ENCODE measurements at regions not wholly inside any gene's neighbourhood (a gene's known extent, or its start where the extent isn't known, plus 50 kb on each side); places are given as distances from the start of the nearest gene placed in this dataset.

DNA sequence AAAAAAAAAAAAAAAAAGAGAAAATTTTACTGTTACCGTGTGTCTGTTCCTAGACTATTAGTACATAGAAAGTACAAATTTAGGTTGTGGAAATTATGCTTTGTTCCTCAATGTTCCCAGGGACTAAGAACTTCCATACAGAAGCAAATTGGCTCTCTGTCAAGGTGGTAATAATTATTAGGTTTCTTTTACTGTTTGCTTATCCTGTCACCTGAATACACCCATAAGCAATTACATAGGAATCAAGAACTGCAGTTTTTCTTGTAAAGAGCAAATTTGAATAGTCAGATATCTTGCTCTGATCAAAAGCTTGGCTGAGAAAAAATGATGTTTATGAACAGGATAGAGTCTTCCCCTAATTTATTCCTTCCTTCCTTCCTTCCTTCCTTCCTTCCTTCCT is 191.2 kb downstream of the AEBP2 start:
- H3K9me3 Mint-ChIP-seq, result peaks cover 0 to 1% (median 0%) of the 10 kb centered on the region in 5 donors
- H3K27ac Mint-ChIP-seq, result peak overlapping the region in 1 of 8 donors; percentile 61
- peaks cover 0 to 14% (median 8%) of the 10 kb centered on the region in 3 donors for H3K36me3 Mint-ChIP-seq
- POLR2A ChIA-PET, result no interaction called here
- Histone ChIP-seq H3K36me3 (ENCODE audit: insufficient read depth, low read length) (no peaks in the 10 kb centered on the region), H3K27ac (ENCODE audit: low read depth, low read length) (no peak overlapping the region), H3K4me3 (ENCODE audit: low read length) (no peak overlapping the region), H3K9me3 (ENCODE audit: low read length) (no peaks in the 10 kb centered on the region), H3K4me1 (ENCODE audit: insufficient read depth, low read length) (no peaks in the 10 kb centered on the region), H3K27me3 (ENCODE audit: insufficient read depth, low read length, poor library complexity, severe bottlenecking) (no peaks in the 10 kb centered on the region)
- no peaks in the 10 kb centered on the region for H3K27me3 Mint-ChIP-seq
- no peak for DNase-seq
- CTCF ChIA-PET, result no interaction called here
- no peak overlapping the region for H3K4me3 Mint-ChIP-seq
- no peaks in the 10 kb centered on the region for H3K4me1 Mint-ChIP-seq

- no peaks in the 10 kb centered on the region for H3K27me3 Mint-ChIP-seq
- H3K9me3 ChIP-seq (ENCODE audit: low read length), result no peaks in the 10 kb centered on the region
- no peaks in the 10 kb centered on the region for H3K4me1 Mint-ChIP-seq
- H3K4me3 Mint-ChIP-seq, result no peak overlapping the region
- H3K27me3 ChIP-seq (ENCODE audit: insufficient read depth, low read length, poor library complexity, severe bottlenecking), result no peaks in the 10 kb centered on the region
- H3K9me3 Mint-ChIP-seq, result peaks cover 0 to 1% (median 0%) of the 10 kb centered on the region in 5 donors
- H3K4me1 ChIP-seq (ENCODE audit: insufficient read depth, low read length), result no peaks in the 10 kb centered on the region
- peaks cover 0 to 4% (median 3%) of the 10 kb centered on the region in 3 donors for H3K36me3 Mint-ChIP-seq
- no peak overlapping the region for H3K27ac Mint-ChIP-seq
- H3K36me3 ChIP-seq (ENCODE audit: insufficient read depth, low read length), result no peaks in the 10 kb centered on the region
- no peak overlapping the region for H3K27ac ChIP-seq (ENCODE audit: low read depth, low read length)
- DNase-seq, result no peak
- ChIA-PET CTCF (no interaction called here), POLR2A (no interaction called here)
- H3K4me3 ChIP-seq (ENCODE audit: low read length), result no peak overlapping the region
Observed at GRCh38 chr12:19633194-19633593, 193.9 kb downstream of the AEBP2 start.

GRCh38 chr12:19633641-19634040 is 194.3 kb downstream of the AEBP2 start:
- no peaks in the 10 kb centered on the region for H3K9me3 ChIP-seq (ENCODE audit: low read length)
- H3K4me3 ChIP-seq (ENCODE audit: low read length), result no peak overlapping the region
- POLR2A ChIA-PET, result no interaction called here
- no peaks in the 10 kb centered on the region for H3K36me3 ChIP-seq (ENCODE audit: insufficient read depth, low read length)
- Mint-ChIP-seq H3K4me1 (no peaks in the 10 kb centered on the region), H3K36me3 (peaks cover 0 to 4% (median 3%) of the 10 kb centered on the region in 3 donors), H3K27me3 (no peaks in the 10 kb centered on the region), H3K27ac (no peak overlapping the region), H3K4me3 (no peak overlapping the region), H3K9me3 (peaks cover 0 to 1% (median 0%) of the 10 kb centered on the region in 5 donors)
- CTCF ChIA-PET, result no interaction called here
- no peaks in the 10 kb centered on the region for H3K4me1 ChIP-seq (ENCODE audit: insufficient read depth, low read length)
- H3K27me3 ChIP-seq (ENCODE audit: insufficient read depth, low read length, poor library complexity, severe bottlenecking), result no peaks in the 10 kb centered on the region
- DNase-seq, result no peak
- H3K27ac ChIP-seq (ENCODE audit: low read depth, low read length), result no peak overlapping the region

- peaks cover 0 to 2% (median 0%) of the 10 kb centered on the region in 3 donors for H3K36me3 Mint-ChIP-seq
- no peaks in the 10 kb centered on the region for H3K27me3 Mint-ChIP-seq
- H3K9me3 Mint-ChIP-seq, result no peaks in the 10 kb centered on the region
- CTCF ChIA-PET, result no interaction called here
- no peak overlapping the region for H3K27ac Mint-ChIP-seq
- Histone ChIP-seq H3K4me3 (ENCODE audit: low read length) (no peak overlapping the region), H3K27ac (ENCODE audit: low read depth, low read length) (no peak overlapping the region), H3K9me3 (ENCODE audit: low read length) (no peaks in the 10 kb centered on the region), H3K4me1 (ENCODE audit: insufficient read depth, low read length) (no peaks in the 10 kb centered on the region), H3K27me3 (ENCODE audit: insufficient read depth, low read length, poor library complexity, severe bottlenecking) (no peaks in the 10 kb centered on the region), H3K36me3 (ENCODE audit: insufficient read depth, low read length) (no peaks in the 10 kb centered on the region)
- POLR2A ChIA-PET, result no interaction called here
- no peak for DNase-seq
- H3K4me1 Mint-ChIP-seq, result no peaks in the 10 kb centered on the region
- H3K4me3 Mint-ChIP-seq, result no peak overlapping the region
Observed at GRCh38 chr12:19639781-19640415, 200.6 kb downstream of the AEBP2 start.

- no peaks in the 10 kb centered on the region for H3K27me3 ChIP-seq (ENCODE audit: insufficient read depth, low read length, poor library complexity, severe bottlenecking)
- Mint-ChIP-seq H3K4me1 (no peaks in the 10 kb centered on the region), H3K27me3 (no peaks in the 10 kb centered on the region), H3K36me3 (peaks cover 0 to 7% (median 7%) of the 10 kb centered on the region in 3 donors), H3K9me3 (peaks cover 0 to 8% (median 3%) of the 10 kb centered on the region in 5 donors), H3K27ac (peak overlapping the region in 1 of 8 donors; percentile 19), H3K4me3 (no peak overlapping the region)
- DNase-seq, result no peak
- no peak overlapping the region for H3K27ac ChIP-seq (ENCODE audit: low read depth, low read length)
- H3K9me3 ChIP-seq (ENCODE audit: low read length), result no peaks in the 10 kb centered on the region
- no peak overlapping the region for H3K4me3 ChIP-seq (ENCODE audit: low read length)
- no peaks in the 10 kb centered on the region for H3K36me3 ChIP-seq (ENCODE audit: insufficient read depth, low read length)
- H3K4me1 ChIP-seq (ENCODE audit: insufficient read depth, low read length), result no peaks in the 10 kb centered on the region
- ChIA-PET POLR2A (no interaction called here), CTCF (no interaction called here)
Observed at GRCh38 chr12:19641235-19642080, 202.2 kb downstream of the AEBP2 start.

DNA sequence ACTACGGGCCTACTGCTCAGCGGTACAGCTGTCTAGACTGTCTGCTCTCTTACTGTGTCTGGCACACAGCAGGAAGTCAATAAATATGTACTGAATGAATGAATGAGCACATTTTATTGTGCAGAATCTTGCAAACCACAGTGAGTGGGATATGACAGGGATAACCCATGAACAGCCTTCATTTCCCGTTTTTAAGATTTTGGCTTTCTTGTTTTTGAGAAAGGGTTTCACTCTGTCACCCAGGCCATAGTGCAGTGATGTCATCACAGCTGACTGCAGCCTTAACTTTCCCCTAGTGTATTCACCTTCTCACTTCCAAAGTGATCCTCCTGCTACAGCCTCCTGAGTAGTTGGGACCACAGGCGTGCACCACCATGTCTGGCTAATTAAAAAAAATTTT is 203.1 kb downstream of the AEBP2 start:
- ChIA-PET POLR2A (no interaction called here), CTCF (no interaction called here)
- H3K4me1 ChIP-seq (ENCODE audit: insufficient read depth, low read length), result no peaks in the 10 kb centered on the region
- peaks cover 0 to 7% (median 7%) of the 10 kb centered on the region in 3 donors for H3K36me3 Mint-ChIP-seq
- H3K4me3 Mint-ChIP-seq, result no peak overlapping the region
- no peaks in the 10 kb centered on the region for H3K27me3 ChIP-seq (ENCODE audit: insufficient read depth, low read length, poor library complexity, severe bottlenecking)
- peaks cover 0 to 9% (median 5%) of the 10 kb centered on the region in 5 donors for H3K9me3 Mint-ChIP-seq
- H3K9me3 ChIP-seq (ENCODE audit: low read length), result no peaks in the 10 kb centered on the region
- no peak overlapping the region for H3K27ac ChIP-seq (ENCODE audit: low read depth, low read length)
- no peak for DNase-seq
- no peaks in the 10 kb centered on the region for H3K27me3 Mint-ChIP-seq
- H3K36me3 ChIP-seq (ENCODE audit: insufficient read depth, low read length), result no peaks in the 10 kb centered on the region
- H3K4me1 Mint-ChIP-seq, result no peaks in the 10 kb centered on the region
- no peak overlapping the region for H3K4me3 ChIP-seq (ENCODE audit: low read length)
- no peak overlapping the region for H3K27ac Mint-ChIP-seq

- no peak for DNase-seq
- Mint-ChIP-seq H3K27me3 (no peaks in the 10 kb centered on the region), H3K4me1 (peaks cover 0 to 3% (median 0%) of the 10 kb centered on the region in 3 donors), H3K4me3 (no peak overlapping the region), H3K9me3 (peaks cover 0 to 9% (median 5%) of the 10 kb centered on the region in 5 donors), H3K27ac (no peak overlapping the region), H3K36me3 (peaks cover 0 to 7% (median 7%) of the 10 kb centered on the region in 3 donors)
- H3K4me3 ChIP-seq (ENCODE audit: low read length), result no peak overlapping the region
- H3K4me1 ChIP-seq (ENCODE audit: insufficient read depth, low read length), result no peaks in the 10 kb centered on the region
- no peak overlapping the region for H3K27ac ChIP-seq (ENCODE audit: low read depth, low read length)
- H3K36me3 ChIP-seq (ENCODE audit: insufficient read depth, low read length), result no peaks in the 10 kb centered on the region
- POLR2A ChIA-PET, result interaction anchor here (0.7 kb wide), 1 partner anchor 1298 kb away, joined by 6 read pairs; no protein-coding TSS in a partner anchor
- CTCF ChIA-PET, result no interaction called here
- no peaks in the 10 kb centered on the region for H3K9me3 ChIP-seq (ENCODE audit: low read length)
- H3K27me3 ChIP-seq (ENCODE audit: insufficient read depth, low read length, poor library complexity, severe bottlenecking), result no peaks in the 10 kb centered on the region
Observed at GRCh38 chr12:19643635-19644034, 204.3 kb downstream of the AEBP2 start.

DNA sequence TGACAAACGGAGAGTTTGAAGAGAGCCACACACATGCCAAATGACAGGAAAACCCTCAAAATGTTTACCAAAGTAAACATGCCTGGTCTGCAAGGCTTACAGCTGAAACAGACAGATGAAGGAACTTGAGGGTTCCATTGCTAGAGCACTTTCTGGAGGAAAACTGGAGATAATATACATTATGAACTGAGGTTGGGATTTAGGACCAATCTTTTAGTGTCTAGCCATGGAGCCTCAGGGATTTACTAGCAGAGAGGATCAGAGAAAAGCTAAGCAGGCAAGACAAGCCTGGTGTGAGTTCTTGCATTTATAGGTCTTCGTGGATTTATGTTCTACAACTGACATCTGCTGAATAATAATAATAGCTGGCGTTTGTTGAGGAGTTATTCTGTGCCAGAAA is 205.3 kb downstream of the AEBP2 start:
- Mint-ChIP-seq H3K27me3 (no peaks in the 10 kb centered on the region), H3K27ac (no peak overlapping the region), H3K4me1 (peaks cover 0 to 3% (median 0%) of the 10 kb centered on the region in 3 donors), H3K9me3 (peaks cover 0 to 9% (median 5%) of the 10 kb centered on the region in 5 donors), H3K36me3 (peaks cover 0 to 7% (median 5%) of the 10 kb centered on the region in 3 donors), H3K4me3 (no peak overlapping the region)
- Histone ChIP-seq H3K27ac (ENCODE audit: low read depth, low read length) (no peak overlapping the region), H3K4me3 (ENCODE audit: low read length) (no peak overlapping the region), H3K27me3 (ENCODE audit: insufficient read depth, low read length, poor library complexity, severe bottlenecking) (no peaks in the 10 kb centered on the region), H3K4me1 (ENCODE audit: insufficient read depth, low read length) (no peaks in the 10 kb centered on the region), H3K9me3 (ENCODE audit: low read length) (no peaks in the 10 kb centered on the region), H3K36me3 (ENCODE audit: insufficient read depth, low read length) (no peaks in the 10 kb centered on the region)
- ChIA-PET POLR2A (no interaction called here), CTCF (no interaction called here)
- DNase-seq, result no peak
